Fibroblast of lung (primary cell): ENCODE measurements at regions not wholly inside any gene's neighbourhood (a gene's known extent, or its start where the extent isn't known, plus 50 kb on each side); places are given as distances from the start of the nearest gene placed in this dataset.

ENCODE experiments used
- DNase-seq, 2 donors: peaks; one replicate each; pipeline versions ENCODE4 v3.0.0 to v3.0.0-alpha.2; 2010; ENCODE audit warnings: low read depth in 2 of 2
- H2AFZ ChIP-seq: 2 replicates; pipeline ENCODE4 v1.5.1; 2012; ENCODE audit warnings: low read length, control low read depth, inconsistent platforms
- H3K27ac ChIP-seq: 2 replicates; pipeline ENCODE4 v1.5.1; 2011; ENCODE audit warnings: low read length, control low read depth; ENCODE audit not compliant: insufficient read depth
- H3K27me3 ChIP-seq: 2 replicates; pipeline ENCODE4 v1.5.1; 2011; ENCODE audit warnings: mild to moderate bottlenecking, low read length; ENCODE audit not compliant: control insufficient read depth, insufficient read depth
- H3K36me3 ChIP-seq: 2 replicates; pipeline ENCODE4 v1.5.1; 2011; ENCODE audit warnings: low read length; ENCODE audit not compliant: control insufficient read depth, insufficient read depth
- H3K4me1 ChIP-seq: 2 replicates; pipeline ENCODE4 v1.5.1; 2011; ENCODE audit warnings: low read length; ENCODE audit not compliant: control insufficient read depth, insufficient read depth; ENCODE audit errors: extremely low read depth
- H3K4me2 ChIP-seq: 2 replicates; pipeline ENCODE4 v1.5.1; 2011; ENCODE audit warnings: low read length, control low read depth; ENCODE audit not compliant: insufficient read depth; ENCODE audit errors: extremely low read depth
- H3K4me3 ChIP-seq, 4 experiments: fragments of 200-600 bp in 1 of 4; sonication (generic) in 1 of 4; replicated peaks in 1 of 4; 2 replicates each; pipeline ENCODE4 v1.5.1; 2011 to 2016; ENCODE audit warnings: low read length in 4 of 4, low read depth in 3 of 4, mild to moderate bottlenecking in 3 of 4, control low read depth in 2 of 4, inconsistent platforms in 1 of 4, mixed read lengths in 1 of 4; ENCODE audit not compliant: insufficient read depth in 1 of 4; ENCODE audit errors: control extremely low read depth in 1 of 4
- H3K79me2 ChIP-seq: 2 replicates; pipeline ENCODE4 v1.5.1; 2012; ENCODE audit warnings: mild to moderate bottlenecking, low read length, inconsistent platforms; ENCODE audit not compliant: control insufficient read depth, insufficient read depth
- H3K9ac ChIP-seq: 2 replicates; pipeline ENCODE4 v1.5.1; 2011; ENCODE audit warnings: mild to moderate bottlenecking, low read length, control low read depth; ENCODE audit not compliant: insufficient read depth
- H3K9me3 ChIP-seq: 2 replicates; pipeline ENCODE4 v1.5.1; 2012; ENCODE audit warnings: low read depth, low read length; ENCODE audit not compliant: control insufficient read depth, insufficient read depth
- H4K20me1 ChIP-seq: 2 replicates; pipeline ENCODE4 v1.5.1; 2011; ENCODE audit warnings: low read length; ENCODE audit not compliant: control insufficient read depth, insufficient read depth; ENCODE audit errors: extremely low read depth
- EZH2 ChIP-seq: IDR thresholded peaks from 2 replicates; pipeline ENCODE4 v1.5.1; 2012; ENCODE audit warnings: low read length, control low read depth, mild to moderate bottlenecking; ENCODE audit errors: missing control alignments
- TF ChIP-seq, protein P1 (sequence below), 2 donors: IDR thresholded peaks in 1 of 2; conservative IDR thresholded peaks in 1 of 2; 1 replicate in 1 of 2; 2 replicates in 1 of 2; pipeline ENCODE4 v1.5.1; 2011 to 2012; ENCODE audit warnings: low read length in 2 of 2, control low read depth in 1 of 2, inconsistent platforms in 1 of 2, low read depth in 1 of 2, mild to moderate bottlenecking in 1 of 2

DNA sequence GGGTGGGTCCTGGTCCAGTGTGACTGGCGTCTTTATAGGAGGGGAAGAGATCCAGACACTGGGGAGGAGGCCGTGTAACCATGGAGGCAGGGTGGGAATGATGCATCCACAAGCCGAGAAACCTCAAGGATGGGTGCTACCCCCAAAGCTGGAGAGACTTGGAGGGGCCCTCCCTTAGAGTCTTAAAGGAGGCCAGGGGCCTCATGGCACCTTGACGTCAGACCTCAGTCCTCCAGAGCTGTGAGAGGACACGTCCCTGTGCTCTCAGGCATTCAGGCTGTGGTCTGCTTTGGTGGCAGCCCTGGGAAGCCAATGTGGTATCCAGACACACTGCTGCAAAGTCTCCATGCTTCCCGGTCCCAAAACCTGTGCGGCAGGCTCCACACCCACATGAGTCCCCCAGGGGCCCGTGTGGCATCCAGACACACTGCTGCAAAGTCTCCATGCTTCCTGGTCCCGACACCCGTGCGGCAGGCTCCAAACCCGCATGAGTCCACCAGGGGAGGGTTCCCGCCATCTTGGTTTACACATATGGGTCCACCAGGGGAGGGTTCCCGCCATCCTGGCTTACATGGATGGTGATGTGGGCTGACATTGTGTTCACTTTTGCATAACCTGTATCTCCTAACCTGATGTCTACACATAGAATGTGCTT lies 278.0 kb downstream of the SMOC2 start:
- H3K4me1 ChIP-seq, result no peaks in the 10 kb centered on the region
- no peaks in the 10 kb centered on the region for H4K20me1 ChIP-seq
- no peak overlapping the region for H3K4me2 ChIP-seq
- H3K27me3 ChIP-seq, result no peaks in the 10 kb centered on the region
- no peaks in the 10 kb centered on the region for H3K36me3 ChIP-seq
- H2AFZ ChIP-seq, result no peak overlapping the region
- no peaks in the 10 kb centered on the region for H3K79me2 ChIP-seq
- no peak for DNase-seq
- TF ChIP-seq, protein P1, sequence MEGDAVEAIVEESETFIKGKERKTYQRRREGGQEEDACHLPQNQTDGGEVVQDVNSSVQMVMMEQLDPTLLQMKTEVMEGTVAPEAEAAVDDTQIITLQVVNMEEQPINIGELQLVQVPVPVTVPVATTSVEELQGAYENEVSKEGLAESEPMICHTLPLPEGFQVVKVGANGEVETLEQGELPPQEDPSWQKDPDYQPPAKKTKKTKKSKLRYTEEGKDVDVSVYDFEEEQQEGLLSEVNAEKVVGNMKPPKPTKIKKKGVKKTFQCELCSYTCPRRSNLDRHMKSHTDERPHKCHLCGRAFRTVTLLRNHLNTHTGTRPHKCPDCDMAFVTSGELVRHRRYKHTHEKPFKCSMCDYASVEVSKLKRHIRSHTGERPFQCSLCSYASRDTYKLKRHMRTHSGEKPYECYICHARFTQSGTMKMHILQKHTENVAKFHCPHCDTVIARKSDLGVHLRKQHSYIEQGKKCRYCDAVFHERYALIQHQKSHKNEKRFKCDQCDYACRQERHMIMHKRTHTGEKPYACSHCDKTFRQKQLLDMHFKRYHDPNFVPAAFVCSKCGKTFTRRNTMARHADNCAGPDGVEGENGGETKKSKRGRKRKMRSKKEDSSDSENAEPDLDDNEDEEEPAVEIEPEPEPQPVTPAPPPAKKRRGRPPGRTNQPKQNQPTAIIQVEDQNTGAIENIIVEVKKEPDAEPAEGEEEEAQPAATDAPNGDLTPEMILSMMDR (conservative IDR thresholded peaks at IDR 0.05 in 1 of 2, IDR thresholded peaks at IDR 0.05 in 1 of 2; ENCODE audit: low read depth in 1 of 2, low read length in 2 of 2), result no peak
- TF ChIP-seq EZH2, result no peak
- H3K4me3 ChIP-seq, result no peak overlapping the region
- H3K27ac ChIP-seq, result no peak overlapping the region
- H3K9ac ChIP-seq, result no peak overlapping the region
- no peaks in the 10 kb centered on the region for H3K9me3 ChIP-seq
